LoVo (cell line): ENCODE measurements at regions not wholly inside any gene's neighbourhood (a gene's known extent, or its start where the extent isn't known, plus 50 kb on each side); places are given as distances from the start of the nearest gene placed in this dataset.

Experiments
- DNase-seq: peaks from one replicate; pipeline ENCODE4 v3.0.0-alpha.2; 2016; ENCODE audit warnings: low spot score

GRCh38 chr22:47391169-47392053 lies 629.0 kb downstream of the TBC1D22A start:
- DNase-seq = no peak

GRCh38 chr22:47390026-47390970 lies 627.8 kb downstream of the TBC1D22A start:
- DNase-seq = no peak

- DNase-seq = no peak
Observed at GRCh38 chr22:47389201-47389600, 626.8 kb downstream of the TBC1D22A start.

GRCh38 chr22:47388778-47389177 lies 626.3 kb downstream of the TBC1D22A start:
- DNase-seq = no peak

DNA sequence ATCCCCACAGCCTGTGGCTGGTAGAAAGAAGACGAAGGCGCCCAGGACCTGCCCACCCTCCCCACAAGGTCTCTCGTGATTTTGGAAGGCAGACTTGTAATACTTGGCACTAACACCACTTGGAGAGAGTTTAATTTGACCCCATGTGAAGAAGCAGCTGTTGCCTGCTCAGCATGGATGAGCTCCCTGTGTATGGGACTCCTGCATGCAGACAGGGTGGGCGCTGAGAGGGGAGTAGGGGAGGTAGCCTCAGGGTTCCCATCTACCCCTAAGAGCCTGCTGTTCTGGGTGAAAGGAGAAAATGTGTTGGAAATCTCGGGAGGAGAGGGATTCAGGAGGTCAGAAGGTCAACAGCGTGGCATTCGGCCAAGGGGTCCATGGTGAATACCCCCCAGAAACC lies 625.9 kb downstream of the TBC1D22A start:
- no peak for DNase-seq

- DNase-seq = no peak
Observed at GRCh38 chr22:47386812-47387510, 624.5 kb downstream of the TBC1D22A start.

DNA sequence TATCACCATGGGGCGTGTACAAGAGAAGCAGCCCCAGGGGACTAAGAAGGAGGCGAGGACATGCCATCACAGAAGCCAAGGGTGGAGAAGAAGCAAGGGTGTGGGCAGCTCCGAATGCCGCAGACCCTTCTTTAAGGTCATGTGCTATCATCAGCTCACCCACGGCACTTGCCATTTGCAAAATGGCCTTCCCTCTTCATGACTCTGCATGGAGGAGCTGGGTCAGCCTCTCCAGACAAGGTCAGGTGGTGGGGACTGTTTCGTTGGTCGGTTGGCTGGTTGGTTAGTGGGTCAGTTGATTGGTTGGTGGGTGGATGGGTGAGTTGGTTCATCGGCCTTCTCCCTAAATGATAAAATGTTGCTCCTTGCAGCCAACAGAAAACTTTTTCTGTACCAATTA lies 622.5 kb downstream of the TBC1D22A start:
- no peak for DNase-seq

DNA sequence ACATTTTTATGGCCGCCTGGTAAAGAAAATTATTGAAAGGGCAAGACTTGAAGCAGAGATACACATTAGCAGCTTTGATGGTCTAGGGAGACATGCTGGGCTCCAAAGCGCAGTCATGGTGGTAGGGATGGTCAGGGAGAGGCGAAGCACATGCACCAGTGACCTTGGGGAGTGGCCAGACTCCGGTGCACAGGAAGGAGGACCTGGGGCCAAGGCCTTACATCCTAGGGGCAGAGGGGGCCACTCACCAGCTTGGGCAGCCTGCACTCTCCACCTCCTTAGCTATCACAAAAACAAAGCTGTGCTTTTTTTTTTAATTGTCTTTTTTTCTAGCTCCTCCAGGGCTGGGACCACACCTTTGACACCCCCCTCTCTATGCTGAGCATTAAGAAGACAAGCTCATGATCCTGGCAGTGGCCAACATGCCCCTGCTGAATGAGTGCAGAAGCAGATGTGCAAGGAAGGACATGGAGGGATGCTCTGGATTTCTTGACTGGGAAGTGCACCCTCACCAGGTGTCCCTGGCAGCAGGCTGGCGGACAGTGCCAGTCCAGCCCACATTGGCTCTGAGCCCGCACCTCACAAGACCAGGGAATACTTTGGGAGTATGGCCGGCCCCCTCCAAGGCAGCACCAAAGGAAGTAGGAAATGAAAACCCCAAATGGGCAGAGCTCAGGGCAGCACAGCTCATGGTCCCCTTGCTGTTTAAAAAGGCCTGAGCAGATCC lies 619.9 kb downstream of the TBC1D22A start:
- no peak for DNase-seq

DNA sequence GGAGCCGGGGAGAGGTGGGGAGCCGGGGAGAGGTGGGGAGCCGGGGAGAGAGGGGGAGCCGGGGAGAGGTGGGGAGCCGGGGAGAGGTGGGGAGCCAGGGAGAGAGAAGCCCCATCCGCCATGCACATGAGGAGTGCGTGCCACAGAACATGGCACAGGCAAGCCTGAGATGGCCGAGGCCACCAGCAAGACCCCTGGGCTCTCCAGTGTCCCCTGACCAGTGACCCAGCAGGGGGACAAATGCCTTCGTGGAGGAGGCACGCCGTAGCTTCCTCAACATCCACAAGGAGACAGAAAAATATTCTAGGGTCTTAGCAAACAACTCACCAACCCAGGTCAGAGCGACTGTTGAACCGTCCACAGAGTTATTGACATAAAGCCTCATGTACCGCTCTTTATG lies 618.8 kb downstream of the TBC1D22A start:
- DNase-seq = no peak

GRCh38 chr22:47380692-47381091 lies 618.2 kb downstream of the TBC1D22A start:
- no peak for DNase-seq

DNA sequence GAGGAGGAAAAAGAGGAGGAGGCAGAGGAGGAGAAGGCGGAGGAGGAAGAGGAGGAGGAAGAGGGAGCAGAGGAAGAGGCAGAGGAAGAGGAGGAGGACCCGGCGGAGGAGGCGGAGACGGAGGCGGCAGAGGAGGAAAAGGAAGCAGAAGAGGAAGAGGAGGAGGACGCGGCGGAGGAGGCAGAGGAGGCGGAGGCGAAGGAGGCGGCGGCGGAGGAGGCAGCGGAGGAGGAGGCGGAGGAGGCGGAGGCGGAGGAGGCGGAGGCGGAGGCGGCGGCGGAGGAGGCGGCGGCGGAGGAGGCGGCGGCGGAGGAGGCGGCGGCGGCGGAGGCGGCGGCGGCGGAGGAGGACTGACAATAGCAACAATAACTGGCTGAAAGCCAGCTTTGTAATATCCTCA lies 616.6 kb downstream of the TBC1D22A start:
- DNase-seq = no peak

DNA sequence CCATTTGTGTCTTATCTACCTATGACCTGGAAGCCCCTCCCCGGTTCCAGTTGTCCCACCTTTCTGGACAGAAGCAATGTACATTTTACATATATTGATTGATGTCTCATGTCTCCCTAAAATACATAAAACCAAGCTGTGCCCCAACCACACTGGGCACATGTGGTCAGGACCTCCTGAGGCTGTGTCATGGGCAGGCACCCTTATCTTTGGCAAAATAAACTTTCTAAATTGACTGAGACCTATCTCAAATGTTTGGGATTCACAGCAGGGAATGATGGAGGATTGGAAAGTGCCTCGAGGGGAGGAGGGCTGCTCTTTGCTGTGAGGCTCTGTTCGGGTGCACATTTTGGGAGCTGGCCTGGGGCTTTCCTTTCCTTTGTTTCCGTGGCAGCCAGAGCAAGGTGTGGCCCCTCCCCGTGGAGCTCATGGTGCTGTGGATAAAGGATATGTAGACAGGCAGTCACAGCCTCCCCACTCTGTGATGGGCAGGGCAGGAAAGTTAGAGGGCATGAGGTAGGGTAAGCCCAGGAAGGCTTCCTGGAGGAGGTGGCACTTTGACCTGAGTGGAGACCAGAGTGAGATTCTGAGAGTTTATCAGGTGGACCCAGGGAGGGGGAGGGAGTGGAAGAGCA lies 615.6 kb downstream of the TBC1D22A start:
- no peak for DNase-seq

GRCh38 chr22:47376901-47377505 lies 614.6 kb downstream of the TBC1D22A start:
- no peak for DNase-seq

- DNase-seq = no peak
Observed at GRCh38 chr22:47376322-47376700, 613.9 kb downstream of the TBC1D22A start.

DNA sequence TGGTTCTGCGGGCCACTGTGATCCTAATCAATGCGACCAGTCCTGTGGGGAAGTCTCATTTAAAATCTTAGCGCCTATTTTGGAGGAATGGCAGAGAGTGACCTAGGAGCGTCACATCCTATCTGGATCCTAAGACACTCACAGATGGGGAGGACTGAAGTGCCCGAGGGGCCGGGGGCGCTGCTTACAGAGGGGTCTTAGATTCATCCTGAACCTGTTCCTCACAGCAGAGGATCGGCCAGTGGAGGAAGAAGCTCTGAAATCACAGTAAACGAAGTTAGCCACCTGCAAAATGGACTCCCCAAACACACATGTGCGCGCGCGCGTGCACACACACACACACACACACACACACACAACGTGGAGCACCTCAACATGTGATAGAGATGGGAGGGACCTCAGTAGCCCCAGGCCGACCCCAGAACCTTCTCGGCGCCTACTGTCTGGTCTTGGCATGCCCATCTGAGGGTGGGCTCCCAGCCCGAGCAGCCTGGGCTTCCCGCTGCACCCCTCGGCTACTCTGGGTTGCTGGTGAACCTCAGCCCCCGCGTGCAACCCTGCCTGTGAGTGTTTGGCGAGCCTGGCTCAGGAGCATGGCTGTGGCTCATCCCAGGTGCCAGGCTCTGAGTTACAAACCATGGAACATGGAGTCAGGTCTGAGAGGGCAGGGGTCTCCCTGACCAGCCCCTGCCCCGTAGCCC lies 613.3 kb downstream of the TBC1D22A start:
- DNase-seq = no peak

- no peak for DNase-seq
Observed at GRCh38 chr22:47374901-47375575, 612.6 kb downstream of the TBC1D22A start.

DNA sequence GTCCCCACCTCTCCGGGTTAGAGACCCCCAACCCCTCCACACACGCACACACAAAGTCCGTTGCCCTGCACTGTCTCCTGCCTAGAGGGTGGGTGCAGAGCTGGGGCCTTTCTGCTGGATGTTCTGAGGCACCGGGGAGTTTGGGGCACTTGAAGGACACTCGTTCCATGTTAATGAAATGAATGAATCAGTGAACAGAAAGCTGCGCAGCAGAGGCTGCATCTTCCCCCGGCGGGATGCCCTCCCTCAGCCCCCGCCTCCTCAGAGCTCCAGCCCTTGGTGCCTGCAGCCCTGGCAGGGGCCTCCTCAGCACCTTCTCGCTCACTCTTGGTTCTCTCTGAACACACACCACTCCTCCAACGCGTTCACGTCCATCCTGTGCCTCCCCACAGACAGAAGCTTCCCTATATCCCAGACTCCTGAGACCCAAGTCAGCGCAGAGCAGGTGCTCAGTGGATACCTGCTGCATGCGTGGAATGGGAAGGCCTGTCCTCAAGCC lies 611.9 kb downstream of the TBC1D22A start:
- DNase-seq = no peak

DNA sequence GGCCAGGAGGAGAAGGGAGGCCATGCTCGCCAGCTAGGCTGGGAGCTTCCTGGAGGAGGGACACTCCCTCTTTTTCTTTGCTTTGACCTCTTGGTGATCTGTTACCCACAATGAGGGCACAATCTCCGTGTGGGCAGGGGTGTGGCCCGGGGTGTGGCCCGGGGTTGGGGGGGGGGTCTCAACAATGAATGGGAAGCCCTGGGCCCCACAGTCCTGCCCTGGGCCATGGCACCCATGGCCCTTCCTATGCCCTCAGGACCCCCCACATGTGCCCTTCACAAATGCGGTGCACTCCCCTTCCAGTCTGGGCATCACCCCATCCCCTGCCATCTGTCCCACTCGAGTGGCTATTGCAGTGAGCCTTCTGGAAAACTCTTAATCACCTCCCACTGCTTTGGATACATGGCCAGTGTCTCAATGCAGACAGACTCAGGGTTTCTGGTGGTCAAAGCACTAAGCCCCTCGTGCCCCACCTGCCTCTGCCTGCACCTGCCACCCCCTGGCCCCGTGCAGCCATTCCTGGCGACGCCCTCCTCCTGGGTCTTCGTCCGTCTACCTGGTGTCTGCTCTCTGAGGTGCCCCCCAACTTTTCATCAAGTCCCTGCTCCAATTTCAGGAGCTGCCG lies 611.3 kb downstream of the TBC1D22A start:
- DNase-seq = no peak
